Kidney (tissue), 13 donors: ENCODE measurements at regions not wholly inside any gene's neighbourhood (a gene's known extent, or its start where the extent isn't known, plus 50 kb on each side); places are given as distances from the start of the nearest gene placed in this dataset.
A peak's percentile ranks its signal among the peaks of the same experiment; 100 is the strongest.

Experiments
- DNase-seq, 5 donors: peaks; one replicate each; pipeline ENCODE4 v3.0.0-alpha.2; 2013 to 2020
- FAIRE-seq: peaks from 2 replicates; lab custom pipeline; 2012; peaks lifted over from hg19 to GRCh38; lab: Jason Lieb, UNC
- H3K27ac ChIP-seq, 2 donors: one replicate each; pipeline ENCODE4 v1.7.0; 2013; ENCODE audit warnings: low read depth in 2 of 2, low read length in 2 of 2, inconsistent platforms in 1 of 2
- H3K27me3 ChIP-seq: one replicate; pipeline ENCODE4 v1.7.1; 2013; ENCODE audit warnings: low read length, inconsistent platforms; ENCODE audit not compliant: control insufficient read depth, insufficient read depth
- H3K36me3 ChIP-seq, 3 donors: one replicate each; pipeline versions ENCODE4 v1.7.0 to v1.7.1; 2013; ENCODE audit warnings: low read length in 3 of 3, control low read depth in 1 of 3, inconsistent platforms in 1 of 3; ENCODE audit not compliant: insufficient read depth in 3 of 3, control insufficient read depth in 2 of 3
- H3K4me1 ChIP-seq, 3 donors: one replicate each; pipeline versions ENCODE4 v1.7.0 to v1.7.1; 2013; ENCODE audit warnings: low read length in 3 of 3, inconsistent platforms in 1 of 3, low read depth in 1 of 3; ENCODE audit not compliant: control insufficient read depth in 2 of 3, insufficient read depth in 2 of 3
- H3K4me3 ChIP-seq, 3 donors: one replicate each; pipeline versions ENCODE4 v1.7.0 to v1.8.1; 2013; ENCODE audit warnings: low read length in 3 of 3, control low read depth in 1 of 3, inconsistent platforms in 1 of 3
- H3K9ac ChIP-seq, 3 donors: one replicate each; pipeline versions ENCODE4 v1.7.0 to v1.7.1; 2013; ENCODE audit warnings: low read length in 3 of 3, control low read depth in 1 of 3, inconsistent platforms in 1 of 3
- H3K9me3 ChIP-seq, 3 donors: one replicate each; pipeline versions ENCODE4 v1.7.0 to v1.7.1; 2013; ENCODE audit warnings: low read length in 3 of 3, control low read depth in 1 of 3, inconsistent platforms in 1 of 3; ENCODE audit not compliant: control insufficient read depth in 2 of 3, insufficient read depth in 1 of 3
- CTCF ChIP-seq: IDR thresholded peaks from 3 replicates; pipeline ENCODE4 v1.5.1; 2012; ENCODE audit warnings: mild to moderate bottlenecking, moderate library complexity, borderline replicate concordance; ENCODE audit not compliant: insufficient read depth; ENCODE audit errors: extremely low read depth
- intact Hi-C: fragments of 100-400 bp; cut with DNase I; formaldehyde crosslinking; loops from one replicate; pipeline ENCODE4 v1.11.1; 2022
- donor health status: control.
- donor health status: control.
- donor health status: control.
- donor health status: control.
- donor health status: control.
- donor health status: DM: yes; HTN: yes; CAD: no.
- donor health status: Normal renal cell carcinoma (clear cell type).

GRCh38 chr13:34350671-34351070, 532.7 kb downstream of the RFC3 start:
- Histone ChIP-seq H3K27me3 (no peaks in the 10 kb centered on the region), H3K36me3 (no peaks in the 10 kb centered on the region), H3K4me1 (peaks cover 8 to 18% (median 8%) of the 10 kb centered on the region in 3 donors), H3K9me3 (no peaks in the 10 kb centered on the region), H3K4me3 (no peak overlapping the region), H3K9ac (no peak overlapping the region), H3K27ac (no peak overlapping the region)
- no peak for DNase-seq
- no peak for FAIRE-seq
- TF ChIP-seq CTCF, result no peak
- intact Hi-C loops, result no loop called here

- H3K27me3 ChIP-seq, result no peaks in the 10 kb centered on the region
- peaks cover 7 to 18% (median 8%) of the 10 kb centered on the region in 3 donors for H3K4me1 ChIP-seq
- H3K4me3 ChIP-seq, result no peak overlapping the region
- H3K9ac ChIP-seq, result no peak overlapping the region
- FAIRE-seq (no peak), DNase-seq (no peak)
- no peaks in the 10 kb centered on the region for H3K9me3 ChIP-seq
- H3K36me3 ChIP-seq, result no peaks in the 10 kb centered on the region
- no peak for TF ChIP-seq CTCF
- H3K27ac ChIP-seq, result no peak overlapping the region
- intact Hi-C loops, result no loop called here
Measured at GRCh38 chr13:34351134-34351533, 533.2 kb downstream of the RFC3 start.

GRCh38 chr13:34352958-34353357, 535.0 kb downstream of the RFC3 start:
- Histone ChIP-seq H3K36me3 (no peaks in the 10 kb centered on the region), H3K9me3 (no peaks in the 10 kb centered on the region), H3K4me1 (peaks cover 2 to 10% (median 4%) of the 10 kb centered on the region in 3 donors), H3K9ac (no peak overlapping the region), H3K27me3 (no peaks in the 10 kb centered on the region), H3K4me3 (no peak overlapping the region), H3K27ac (peak overlapping the region in 1 of 2 donors; percentile 15)
- no peak for DNase-seq
- TF ChIP-seq CTCF, result no peak
- FAIRE-seq, result no peak
- intact Hi-C loops, result no loop called here
